GM12891 (cell line): ENCODE measurements at regions not wholly inside any gene's neighbourhood (a gene's known extent, or its start where the extent isn't known, plus 50 kb on each side); places are given as distances from the start of the nearest gene placed in this dataset.
A peak's percentile ranks its signal among the peaks of the same experiment; 100 is the strongest.

Experiments
- DNase-seq: peaks from one replicate; pipeline ENCODE4 v3.0.0; 2011; ENCODE audit warnings: low spot score; ENCODE audit not compliant: insufficient read length
- FAIRE-seq: peaks from 2 replicates; lab custom pipeline; 2011; peaks lifted over from hg19 to GRCh38; lab: Jason Lieb, UNC
- PAX5 ChIP-seq: IDR thresholded peaks from 2 replicates; pipeline ENCODE4 v1.6.1; 2011; ENCODE audit warnings: low read length, moderate library complexity, mild to moderate bottlenecking; ENCODE audit not compliant: insufficient read depth, severe bottlenecking
- POLR2A ChIP-seq: IDR thresholded peaks from 2 replicates; pipeline ENCODE4 v1.6.1; 2011; ENCODE audit warnings: low read depth, low read length, control low read depth
- POLR2AphosphoS5 ChIP-seq: IDR thresholded peaks from 2 replicates; pipeline ENCODE4 v1.6.1; 2011; ENCODE audit warnings: low read depth, low read length, control low read depth
- POU2F2 ChIP-seq: IDR thresholded peaks from 2 replicates; pipeline ENCODE4 v1.6.1; 2011; ENCODE audit warnings: low read depth, mild to moderate bottlenecking, control low read depth, low read length, moderate library complexity
- SPI1 ChIP-seq: IDR thresholded peaks from 2 replicates; pipeline ENCODE4 v1.6.1; 2011; ENCODE audit warnings: low read depth, low read length, control low read depth
- TAF1 ChIP-seq: IDR thresholded peaks from 2 replicates; pipeline ENCODE4 v1.6.1; 2011; ENCODE audit warnings: low read depth, low read length, control low read depth

- TF ChIP-seq TAF1 (no peak), PAX5 (no peak), SPI1 (no peak), POU2F2 (no peak), POLR2A (no peak), POLR2AphosphoS5 (no peak)
- DNase-seq (no peak), FAIRE-seq (no peak)
These were observed 248.1 kb upstream of the GADL1 start for GRCh38 chr3:31142543-31142942.

- FAIRE-seq (no peak), DNase-seq (no peak)
- TF ChIP-seq PAX5 (no peak), POLR2A (no peak), TAF1 (no peak), POLR2AphosphoS5 (no peak), POU2F2 (no peak), SPI1 (no peak)
These were observed 250.6 kb upstream of the GADL1 start for GRCh38 chr3:31145062-31145461.

GRCh38 chr3:31147550-31147949 lies 253.1 kb upstream of the GADL1 start:
- FAIRE-seq (no peak), DNase-seq (no peak)
- TF ChIP-seq TAF1 (no peak), POU2F2 (no peak), POLR2AphosphoS5 (no peak), SPI1 (no peak), PAX5 (no peak), POLR2A (no peak)

GRCh38 chr3:31157047-31157694 lies 262.7 kb upstream of the GADL1 start:
- DNase-seq (peak; percentile 11), FAIRE-seq (peak; percentile 88)
- no peak for TF ChIP-seq POLR2AphosphoS5
- TF ChIP-seq TAF1 = no peak
- peak; percentile 61 for TF ChIP-seq SPI1
- TF ChIP-seq POU2F2 = no peak

- TF ChIP-seq PAX5 (no peak), TAF1 (no peak), SPI1 (no peak), POLR2A (no peak), POU2F2 (no peak), POLR2AphosphoS5 (no peak)
- DNase-seq (no peak), FAIRE-seq (no peak)
These were observed 263.6 kb upstream of the GADL1 start for GRCh38 chr3:31157893-31158620.

GRCh38 chr3:31159331-31160039 lies 265.0 kb upstream of the GADL1 start:
- TF ChIP-seq POLR2AphosphoS5 (no peak), TAF1 (no peak), POLR2A (no peak), SPI1 (no peak)
- no peak for DNase-seq
- no peak for FAIRE-seq

GRCh38 chr3:31161889-31162288 lies 267.4 kb upstream of the GADL1 start:
- FAIRE-seq (no peak), DNase-seq (no peak)
- TF ChIP-seq SPI1 (no peak), PAX5 (no peak), POLR2A (no peak), POU2F2 (no peak), TAF1 (no peak), POLR2AphosphoS5 (no peak)

GRCh38 chr3:31164381-31164780 lies 269.9 kb upstream of the GADL1 start:
- FAIRE-seq (no peak), DNase-seq (no peak)
- TF ChIP-seq POLR2A (no peak), TAF1 (no peak), PAX5 (no peak)

- FAIRE-seq (no peak), DNase-seq (no peak)
- no peak for TF ChIP-seq SPI1
- no peak for TF ChIP-seq POLR2AphosphoS5
- TF ChIP-seq POU2F2 = no peak
- TF ChIP-seq TAF1 = no peak
- TF ChIP-seq PAX5 = no peak
These were observed 271.0 kb upstream of the GADL1 start for GRCh38 chr3:31165399-31165860.

- DNase-seq (no peak), FAIRE-seq (no peak)
These were observed 271.9 kb upstream of the GADL1 start for GRCh38 chr3:31166249-31166885.

GRCh38 chr3:31167666-31168065 lies 273.2 kb upstream of the GADL1 start:
- TF ChIP-seq TAF1 (no peak), POLR2A (no peak), SPI1 (no peak), POU2F2 (no peak), POLR2AphosphoS5 (no peak), PAX5 (no peak)
- FAIRE-seq (no peak), DNase-seq (no peak)

More at GRCh38 chr3:31166249-31166885, 271.9 kb upstream of the GADL1 start:
- TF ChIP-seq POU2F2 = no peak
- TF ChIP-seq SPI1 = no peak
- TF ChIP-seq POLR2AphosphoS5 = no peak
- no peak for TF ChIP-seq PAX5
- no peak for TF ChIP-seq TAF1
- no peak for TF ChIP-seq POLR2A
